ENCODE measurements at regions not wholly inside any gene's neighbourhood (a gene's known extent, or its start where the extent isn't known, plus 50 kb on each side); places are given as distances from the start of the nearest gene placed in this dataset.
"Not testable (repeated sequence)": the region's sequence is repeated elsewhere in the genome, so short reads cannot be mapped to it uniquely, and the experiment has no call there.

- DNase-seq (ENCODE audit: low read depth in 2 of 2), result not testable (repeated sequence)
Measured at GRCh38 chr21:13923175-13923574, 287.6 kb downstream of the LIPI start.

GRCh38 chr21:13921455-13921854, 289.3 kb downstream of the LIPI start:
- not testable (repeated sequence) for DNase-seq (ENCODE audit: low read depth in 2 of 2)

- DNase-seq (ENCODE audit: low read depth in 2 of 2), result not testable (repeated sequence)
Measured at GRCh38 chr21:13907385-13907784, 297.8 kb downstream of the POTED start.

- not testable (repeated sequence) for DNase-seq (ENCODE audit: low read depth in 2 of 2)
Measured at GRCh38 chr21:13896596-13897247, 287.1 kb downstream of the POTED start.

- DNase-seq (ENCODE audit: low read depth in 2 of 2), result not testable (repeated sequence)
Measured at GRCh38 chr21:13893617-13894016, 284.0 kb downstream of the POTED start.

- DNase-seq (ENCODE audit: low read depth in 2 of 2), result not testable (repeated sequence)
Measured at GRCh38 chr21:13893025-13893424, 283.4 kb downstream of the POTED start.

- not testable (repeated sequence) for DNase-seq (ENCODE audit: low read depth in 2 of 2)
Measured at GRCh38 chr21:13892146-13892751, 282.7 kb downstream of the POTED start.

GRCh38 chr21:13889176-13889575, 279.6 kb downstream of the POTED start:
- DNase-seq (ENCODE audit: low read depth in 2 of 2), result not testable (repeated sequence)

- not testable (repeated sequence) for DNase-seq (ENCODE audit: low read depth in 2 of 2)
Measured at GRCh38 chr21:13883641-13884395, 274.2 kb downstream of the POTED start.

- DNase-seq (ENCODE audit: low read depth in 2 of 2), result not testable (repeated sequence)
Measured at GRCh38 chr21:13877503-13877902, 267.9 kb downstream of the POTED start.

GRCh38 chr21:13876999-13877398, 267.4 kb downstream of the POTED start:
- DNase-seq (ENCODE audit: low read depth in 2 of 2), result not testable (repeated sequence)

- DNase-seq (ENCODE audit: low read depth in 2 of 2), result not testable (repeated sequence)
Measured at GRCh38 chr21:13874001-13874400, 264.4 kb downstream of the POTED start.

- DNase-seq (ENCODE audit: low read depth in 2 of 2), result no peak
Measured at GRCh38 chr21:13854638-13855037, 245.1 kb downstream of the POTED start.

- not testable (repeated sequence) for DNase-seq (ENCODE audit: low read depth in 2 of 2)
Measured at GRCh38 chr21:13850808-13851207, 241.2 kb downstream of the POTED start.

- DNase-seq (ENCODE audit: low read depth in 2 of 2), result not testable (repeated sequence)
Measured at GRCh38 chr21:13849489-13849888, 239.9 kb downstream of the POTED start.

- DNase-seq (ENCODE audit: low read depth in 2 of 2), result not testable (repeated sequence)
Measured at GRCh38 chr21:13846718-13847117, 237.1 kb downstream of the POTED start.

GRCh38 chr21:13844574-13844973, 235.0 kb downstream of the POTED start:
- DNase-seq (ENCODE audit: low read depth in 2 of 2), result not testable (repeated sequence)

- not testable (repeated sequence) for DNase-seq (ENCODE audit: low read depth in 2 of 2)
Measured at GRCh38 chr21:13843081-13843480, 233.5 kb downstream of the POTED start.

- not testable (repeated sequence) for DNase-seq (ENCODE audit: low read depth in 2 of 2)
Measured at GRCh38 chr21:13827666-13828065, 218.1 kb downstream of the POTED start.

- DNase-seq (ENCODE audit: low read depth in 2 of 2), result no peak
Measured at GRCh38 chr21:13827201-13827600, 217.6 kb downstream of the POTED start.

GRCh38 chr21:13826511-13826910, 216.9 kb downstream of the POTED start:
- DNase-seq (ENCODE audit: low read depth in 2 of 2), result not testable (repeated sequence)

GRCh38 chr21:13825218-13825778, 215.7 kb downstream of the POTED start:
- DNase-seq (ENCODE audit: low read depth in 2 of 2), result not testable (repeated sequence)
